ENCODE measurements at regions not wholly inside any gene's neighbourhood (a gene's known extent, or its start where the extent isn't known, plus 50 kb on each side); places are given as distances from the start of the nearest gene placed in this dataset.
"Not testable (repeated sequence)": the region's sequence is repeated elsewhere in the genome, so short reads cannot be mapped to it uniquely, and the experiment has no call there.

- H3K4me3 ChIP-seq (ENCODE audit: low read length): no peak overlapping the region
- no peak for TF ChIP-seq ZNF274 (IDR thresholded peaks at IDR 0.05; ENCODE audit: low read depth, low read length)
These were observed 732.4 kb upstream of the GBE1 start for GRCh38 chr3:82493858-82494257.

GRCh38 chr3:82475306-82475705, 713.9 kb upstream of the GBE1 start:
- TF ChIP-seq ZNF274 (IDR thresholded peaks at IDR 0.05; ENCODE audit: low read depth, low read length): no peak
- no peak overlapping the region for H3K4me3 ChIP-seq (ENCODE audit: low read length)

- H3K4me3 ChIP-seq (ENCODE audit: low read length): no peak overlapping the region
- TF ChIP-seq ZNF274 (IDR thresholded peaks at IDR 0.05; ENCODE audit: low read depth, low read length): no peak
These were observed 713.3 kb upstream of the GBE1 start for GRCh38 chr3:82474711-82475110.

GRCh38 chr3:82473864-82474541, 712.6 kb upstream of the GBE1 start:
- no peak for TF ChIP-seq ZNF274 (IDR thresholded peaks at IDR 0.05; ENCODE audit: low read depth, low read length)
- H3K4me3 ChIP-seq (ENCODE audit: low read length): no peak overlapping the region

- TF ChIP-seq ZNF274 (IDR thresholded peaks at IDR 0.05; ENCODE audit: low read depth, low read length): no peak
- H3K4me3 ChIP-seq (ENCODE audit: low read length): no peak overlapping the region
These were observed 705.6 kb upstream of the GBE1 start for GRCh38 chr3:82467051-82467450.

GRCh38 chr3:82462977-82463376, 701.5 kb upstream of the GBE1 start:
- no peak overlapping the region for H3K4me3 ChIP-seq (ENCODE audit: low read length)
- TF ChIP-seq ZNF274 (IDR thresholded peaks at IDR 0.05; ENCODE audit: low read depth, low read length): no peak

- no peak overlapping the region for H3K4me3 ChIP-seq (ENCODE audit: low read length)
- TF ChIP-seq ZNF274 (IDR thresholded peaks at IDR 0.05; ENCODE audit: low read depth, low read length): no peak
These were observed 699.8 kb upstream of the GBE1 start for GRCh38 chr3:82461049-82461889.

GRCh38 chr3:82448320-82448719, 686.9 kb upstream of the GBE1 start:
- no peak for TF ChIP-seq ZNF274 (IDR thresholded peaks at IDR 0.05; ENCODE audit: low read depth, low read length)
- no peak overlapping the region for H3K4me3 ChIP-seq (ENCODE audit: low read length)

GRCh38 chr3:82428821-82429220, 667.4 kb upstream of the GBE1 start:
- H3K4me3 ChIP-seq (ENCODE audit: low read length): not testable (repeated sequence)

- no peak for TF ChIP-seq ZNF274 (IDR thresholded peaks at IDR 0.05; ENCODE audit: low read depth, low read length)
- H3K4me3 ChIP-seq (ENCODE audit: low read length): no peak overlapping the region
These were observed 662.5 kb upstream of the GBE1 start for GRCh38 chr3:82424031-82424339.

GRCh38 chr3:82423268-82424030, 662.0 kb upstream of the GBE1 start:
- no peak for TF ChIP-seq ZNF274 (IDR thresholded peaks at IDR 0.05; ENCODE audit: low read depth, low read length)
- H3K4me3 ChIP-seq (ENCODE audit: low read length): no peak overlapping the region

GRCh38 chr3:82416830-82417229, 655.4 kb upstream of the GBE1 start:
- no peak for TF ChIP-seq ZNF274 (IDR thresholded peaks at IDR 0.05; ENCODE audit: low read depth, low read length)
- no peak overlapping the region for H3K4me3 ChIP-seq (ENCODE audit: low read length)

GRCh38 chr3:82416349-82416748, 654.9 kb upstream of the GBE1 start:
- no peak overlapping the region for H3K4me3 ChIP-seq (ENCODE audit: low read length)
- TF ChIP-seq ZNF274 (IDR thresholded peaks at IDR 0.05; ENCODE audit: low read depth, low read length): no peak

- TF ChIP-seq ZNF274 (IDR thresholded peaks at IDR 0.05; ENCODE audit: low read depth, low read length): no peak
- H3K4me3 ChIP-seq (ENCODE audit: low read length): no peak overlapping the region
These were observed 651.7 kb upstream of the GBE1 start for GRCh38 chr3:82413171-82413570.

GRCh38 chr3:82410366-82410765, 648.9 kb upstream of the GBE1 start:
- no peak overlapping the region for H3K4me3 ChIP-seq (ENCODE audit: low read length)
- TF ChIP-seq ZNF274 (IDR thresholded peaks at IDR 0.05; ENCODE audit: low read depth, low read length): no peak
